Activated CD4-positive, alpha-beta T cell treated with anti-CD3 and anti-CD28 coated beads, Interleukin-2, Interleukin-6, amounts not matched to agents 100 ng/mL and 50 ng/mL, durations not matched to agents 16 hours and 8 hours (primary cell): ENCODE measurements at regions not wholly inside any gene's neighbourhood (a gene's known extent, or its start where the extent isn't known, plus 50 kb on each side); places are given as distances from the start of the nearest gene placed in this dataset.

Experiments used
- DNase-seq: peaks from one replicate; pipeline ENCODE4 v3.0.0-alpha.2; 2020

DNA sequence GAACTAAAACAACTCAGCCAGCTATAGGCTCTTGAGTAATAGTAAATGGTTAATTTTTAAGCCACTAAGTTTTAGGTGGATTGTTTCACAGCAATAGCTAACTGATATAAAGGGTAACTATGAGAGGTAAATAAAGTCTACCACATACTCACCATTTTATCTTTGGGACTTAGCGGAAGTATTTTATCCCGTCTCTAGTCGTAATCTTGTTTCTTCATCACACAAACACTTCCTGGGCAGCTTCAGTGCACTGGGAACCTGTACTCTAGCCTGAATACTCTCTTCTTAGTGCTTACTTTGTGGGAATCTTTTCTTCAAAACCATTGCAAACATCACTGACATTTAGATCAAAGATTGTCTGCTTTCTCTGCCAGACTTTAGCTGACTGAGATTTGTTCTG, 360.5 kb downstream of the EPHA4 start:
- DNase-seq, result no peak

DNA sequence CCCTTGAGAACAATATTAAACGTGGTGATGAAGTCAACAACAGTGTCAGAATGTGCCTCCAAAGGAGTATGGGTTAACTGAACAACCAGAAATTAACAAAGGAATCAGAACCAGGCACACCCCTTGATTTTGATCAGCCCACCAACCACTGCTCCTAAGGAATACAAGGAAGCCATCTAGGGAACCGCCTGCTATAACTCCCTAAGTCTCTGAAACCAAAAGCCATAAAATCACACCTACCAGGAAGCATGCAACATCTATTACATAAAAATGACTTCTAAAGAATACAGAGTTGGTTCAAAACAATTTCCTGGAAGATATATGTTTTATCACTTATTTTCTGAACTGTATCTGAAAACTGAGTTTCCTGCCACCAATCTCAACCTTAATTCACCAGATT, 360.0 kb downstream of the EPHA4 start:
- DNase-seq, result no peak

DNA sequence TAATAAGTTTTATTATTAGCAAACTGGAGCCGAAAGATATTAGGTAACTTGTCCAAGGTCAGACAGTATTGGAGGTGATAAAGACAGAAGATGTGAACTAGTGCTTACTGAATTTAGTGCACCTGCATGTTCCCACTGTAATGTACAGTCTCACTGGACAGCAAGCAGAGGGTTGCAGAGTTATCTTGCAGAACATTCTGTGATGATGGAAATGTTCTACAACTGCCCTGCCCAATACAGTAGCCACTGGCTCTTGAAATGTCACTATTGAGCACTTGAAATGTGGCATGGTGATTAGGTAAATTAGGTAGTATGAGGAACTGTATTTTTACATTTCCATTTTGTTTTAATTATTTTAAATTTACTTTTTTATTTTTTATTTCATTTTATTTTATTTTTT, 356.6 kb downstream of the EPHA4 start:
- DNase-seq, result no peak

DNA sequence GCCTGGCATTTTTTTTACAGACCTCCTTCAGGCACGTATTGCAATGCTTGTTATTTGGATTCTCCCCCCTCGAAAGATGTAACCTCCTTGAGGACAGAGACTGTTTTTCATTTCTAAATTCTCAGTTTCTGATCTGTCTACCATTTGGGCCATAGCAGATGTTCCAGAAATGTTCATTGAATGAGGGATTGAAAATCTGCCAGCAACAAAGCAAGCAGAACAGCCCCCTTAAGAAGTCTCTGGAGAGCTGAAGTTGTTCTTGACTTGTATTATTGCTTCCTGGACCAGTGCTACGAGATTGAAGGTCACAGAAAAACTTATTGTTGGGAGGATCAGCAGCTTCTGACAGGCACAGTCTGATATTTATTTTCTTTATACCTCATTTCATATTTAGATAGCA, 355.5 kb downstream of the EPHA4 start:
- DNase-seq, result no peak

DNA sequence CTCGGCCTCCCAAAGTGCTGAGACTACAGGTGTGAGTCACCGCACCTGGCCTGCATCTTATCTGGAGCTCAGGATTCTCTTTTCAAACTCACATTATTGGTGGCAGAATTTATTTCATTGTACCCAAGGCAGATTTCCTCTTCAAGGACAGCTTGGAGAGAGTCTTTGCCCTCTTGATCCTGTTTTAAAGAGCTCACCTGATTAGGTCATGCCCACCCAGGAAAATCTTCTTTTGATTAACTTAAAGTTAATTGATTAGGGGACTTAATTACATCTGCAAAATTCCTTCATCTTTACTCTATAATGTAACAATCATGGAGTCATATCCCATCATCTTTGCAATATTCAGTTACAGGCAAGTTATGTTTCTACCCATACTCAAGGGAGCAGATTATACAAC, 346.4 kb downstream of the EPHA4 start:
- DNase-seq, result no peak

DNA sequence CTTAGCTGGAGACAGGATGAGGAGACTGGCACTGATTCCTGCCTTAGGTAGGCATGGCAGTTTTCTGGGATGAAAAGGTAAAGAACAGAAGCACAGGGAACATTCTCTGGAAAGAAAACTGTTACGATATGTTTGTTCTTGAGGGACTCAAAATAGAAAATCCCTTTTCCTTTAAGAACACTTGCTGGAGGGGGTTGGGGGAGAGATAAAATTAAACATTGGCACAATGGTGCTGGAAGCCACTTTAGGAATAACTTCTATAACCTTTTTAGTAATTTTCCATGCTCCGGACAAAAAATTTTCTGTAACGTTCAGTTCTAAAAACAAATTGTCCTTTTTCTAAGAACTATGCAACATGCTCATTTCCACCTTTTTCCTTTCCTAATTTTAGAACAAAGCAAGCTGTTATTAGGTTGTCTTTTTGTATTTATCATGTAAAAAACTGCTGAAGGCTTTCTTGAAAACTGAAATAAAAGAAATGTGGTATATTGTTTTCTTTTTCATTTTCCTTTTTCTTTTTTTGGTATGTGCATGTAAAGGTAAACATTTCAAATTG, 343.8 kb downstream of the EPHA4 start:
- no peak for DNase-seq

DNA sequence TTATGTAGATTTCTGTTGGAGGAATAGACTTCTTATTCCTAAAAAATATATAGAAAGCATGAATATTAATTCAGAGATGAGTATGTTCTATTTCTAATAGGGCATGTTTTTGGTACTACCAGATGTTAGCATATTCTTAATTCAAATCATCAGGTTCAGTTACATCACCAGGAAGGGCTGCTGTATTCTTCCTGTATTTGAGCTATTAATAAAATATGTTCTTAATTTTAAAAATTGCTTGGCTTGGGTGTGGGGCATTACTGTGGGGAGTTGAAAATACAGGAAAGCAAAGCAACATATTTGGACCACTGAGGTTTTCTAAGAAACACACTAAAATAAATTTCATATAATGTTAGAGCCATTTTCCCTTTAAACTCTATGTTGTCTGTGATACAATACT, 343.0 kb downstream of the EPHA4 start:
- DNase-seq, result no peak

DNA sequence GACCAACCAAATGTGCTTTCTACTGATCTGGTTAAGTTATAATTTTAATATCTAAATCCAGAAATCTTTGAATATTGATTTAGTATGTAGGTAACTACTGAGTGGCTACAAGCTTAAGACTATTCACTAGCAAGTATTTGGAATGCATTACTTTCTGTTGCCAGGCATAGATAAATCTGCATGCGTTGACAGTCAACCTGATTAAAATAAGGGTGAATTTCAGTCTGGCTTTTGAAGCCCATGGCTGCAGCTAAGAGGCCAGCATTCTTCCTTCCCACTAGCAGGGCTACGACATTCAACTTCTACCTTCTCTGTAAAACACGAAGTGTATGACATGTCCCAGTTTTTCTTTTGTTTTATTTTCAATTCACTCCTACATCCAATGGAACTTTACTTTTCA, 340.6 kb downstream of the EPHA4 start:
- DNase-seq, result no peak

DNA sequence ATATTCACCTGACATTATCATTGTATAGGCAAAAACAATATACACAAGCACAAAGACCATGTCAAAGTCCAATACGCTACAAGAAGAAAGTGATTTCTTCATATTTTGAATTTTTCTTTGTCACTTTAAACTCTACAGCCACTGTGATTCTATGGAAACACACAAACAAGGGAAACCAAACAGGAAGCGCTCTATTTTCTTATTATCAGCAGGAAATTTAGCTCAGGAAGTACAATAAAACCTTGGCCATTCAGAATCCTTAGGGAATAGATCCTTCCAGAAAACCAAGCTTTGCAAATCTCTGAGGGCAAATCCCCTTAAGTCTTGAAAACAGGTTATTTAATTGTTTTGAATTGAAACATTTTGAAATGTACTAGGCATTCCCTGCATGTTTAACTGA, 336.2 kb downstream of the EPHA4 start:
- no peak for DNase-seq

DNA sequence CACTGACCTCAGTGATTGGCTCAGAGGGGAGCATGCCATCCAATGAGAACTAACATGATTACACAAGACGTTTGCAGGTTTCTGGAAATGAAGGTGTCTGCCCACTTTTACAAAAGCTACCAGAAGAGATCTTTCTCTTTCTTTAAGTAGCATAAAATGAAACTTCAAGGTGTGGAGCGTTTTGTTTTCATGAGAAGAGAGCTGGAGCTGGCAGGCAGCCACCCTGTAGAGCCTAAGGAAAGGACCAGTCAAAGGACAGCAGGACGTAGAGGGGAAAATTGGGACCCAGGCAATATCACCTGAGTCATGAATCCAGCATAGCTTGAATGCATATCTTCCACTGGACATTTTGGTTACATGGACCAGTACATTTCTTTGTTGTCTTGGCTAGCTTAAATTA, 331.0 kb downstream of the EPHA4 start:
- no peak for DNase-seq

DNA sequence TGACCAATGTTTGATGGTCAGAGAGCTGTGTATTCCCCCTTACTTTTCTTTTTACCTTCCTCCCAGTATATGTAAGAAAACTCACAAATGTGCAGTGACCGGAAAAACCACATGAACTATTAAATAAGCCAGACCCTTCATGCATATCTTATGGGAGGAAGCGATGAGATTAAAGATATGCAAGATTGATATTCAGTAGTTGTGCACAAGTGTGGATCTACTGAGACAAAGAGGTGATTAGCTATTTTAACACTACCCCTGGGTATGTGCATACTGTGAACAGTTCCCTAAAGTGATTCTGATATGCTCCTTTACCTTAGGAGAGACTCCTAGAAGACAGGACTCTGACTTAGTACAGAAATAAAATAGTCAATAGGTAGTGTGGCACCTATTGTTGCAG, 328.3 kb downstream of the EPHA4 start:
- no peak for DNase-seq

DNA sequence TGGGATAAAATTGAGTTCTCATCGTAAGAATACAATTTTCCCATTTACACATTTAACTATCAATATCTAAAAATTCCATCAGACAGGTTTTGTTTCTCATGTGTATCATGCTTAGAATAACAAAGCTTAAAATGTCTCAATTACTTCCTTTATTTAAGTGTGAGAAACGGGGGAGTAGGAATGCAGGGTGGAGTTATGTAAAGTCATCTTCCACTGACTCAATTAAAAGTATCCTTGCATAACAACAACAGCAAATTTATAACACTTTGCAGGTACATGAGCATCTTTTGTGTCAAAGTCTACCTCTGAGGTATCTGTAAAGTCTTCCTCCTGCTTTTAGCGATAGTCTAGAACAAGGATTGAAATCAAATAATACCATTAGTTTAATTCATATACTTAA, 327.1 kb downstream of the EPHA4 start:
- DNase-seq, result no peak

DNA sequence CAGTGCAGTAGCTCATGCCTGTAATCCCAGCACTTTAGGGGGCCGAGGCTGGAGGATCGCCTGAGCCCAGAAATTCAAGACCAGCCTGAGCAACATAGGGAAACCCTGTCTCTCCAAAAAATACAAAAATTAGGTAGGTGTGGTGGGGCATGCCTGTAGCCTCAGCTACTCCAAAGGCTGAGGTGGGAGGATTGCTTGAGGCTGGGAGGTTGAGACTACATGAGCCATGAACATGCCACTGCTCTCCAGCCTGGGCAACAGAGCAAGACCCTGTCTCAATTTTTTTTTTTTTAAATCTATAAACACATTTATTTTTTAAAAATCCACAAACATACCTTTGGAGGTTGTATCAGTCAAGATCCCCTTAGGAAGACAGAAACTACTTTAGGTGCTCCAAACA, 326.3 kb downstream of the EPHA4 start:
- DNase-seq, result no peak

DNA sequence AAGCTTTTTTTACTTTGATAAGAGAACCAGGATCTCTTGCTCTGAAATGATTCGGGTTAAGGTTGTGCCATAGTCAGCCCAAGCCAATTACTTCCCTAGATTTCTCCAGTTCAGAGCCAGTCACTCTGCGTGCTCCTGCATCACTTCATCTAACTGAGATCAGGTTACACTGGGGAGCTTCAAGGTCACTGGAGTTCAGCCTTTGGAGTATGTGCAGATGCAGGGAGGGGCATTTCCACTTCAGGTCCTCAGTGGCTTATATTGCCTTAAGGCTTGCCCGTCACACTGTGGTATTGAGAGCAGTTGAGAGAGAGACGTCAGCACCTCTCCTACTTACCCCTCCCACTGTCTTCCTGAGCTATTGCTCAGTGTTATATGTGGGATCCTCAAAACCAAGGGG, 317.8 kb downstream of the EPHA4 start:
- no peak for DNase-seq

DNA sequence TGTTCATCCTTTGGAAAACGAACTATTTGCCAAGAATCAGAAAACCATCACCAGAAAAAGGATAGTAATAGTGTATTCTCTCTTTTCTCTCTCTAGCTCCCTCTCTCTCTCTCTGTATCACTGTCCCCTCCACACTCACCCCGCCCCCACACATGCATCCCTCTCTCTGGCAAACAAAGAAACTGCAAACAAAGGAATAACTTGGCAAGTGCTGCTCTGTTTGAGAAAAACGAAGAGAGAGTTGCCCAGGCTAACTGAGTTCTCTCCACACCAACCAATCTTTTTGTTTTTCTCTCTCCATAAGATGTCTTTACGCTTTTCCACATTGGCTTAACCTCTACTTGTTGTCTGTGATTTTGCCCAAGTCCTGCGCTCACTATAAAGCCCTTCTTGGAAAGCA, 316.2 kb downstream of the EPHA4 start:
- no peak for DNase-seq

DNA sequence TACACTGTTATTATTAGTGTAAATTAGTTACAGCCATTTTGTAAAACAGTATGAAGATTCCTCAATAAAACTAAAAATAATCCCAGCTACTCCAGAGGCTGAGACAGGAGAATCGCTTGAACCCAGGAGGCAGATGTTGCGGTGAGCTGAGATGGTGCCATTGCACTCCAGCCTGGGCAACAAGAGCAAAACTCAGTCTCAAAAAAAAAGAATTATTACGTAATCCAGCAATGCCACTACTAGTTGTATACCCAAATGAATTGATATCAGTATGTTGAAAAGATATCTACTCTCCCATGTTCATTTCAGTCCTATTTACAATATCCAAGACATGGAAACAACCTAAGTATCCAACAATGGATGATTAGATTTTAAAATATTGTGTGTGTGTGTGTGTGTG, 313.6 kb downstream of the EPHA4 start:
- no peak for DNase-seq

DNA sequence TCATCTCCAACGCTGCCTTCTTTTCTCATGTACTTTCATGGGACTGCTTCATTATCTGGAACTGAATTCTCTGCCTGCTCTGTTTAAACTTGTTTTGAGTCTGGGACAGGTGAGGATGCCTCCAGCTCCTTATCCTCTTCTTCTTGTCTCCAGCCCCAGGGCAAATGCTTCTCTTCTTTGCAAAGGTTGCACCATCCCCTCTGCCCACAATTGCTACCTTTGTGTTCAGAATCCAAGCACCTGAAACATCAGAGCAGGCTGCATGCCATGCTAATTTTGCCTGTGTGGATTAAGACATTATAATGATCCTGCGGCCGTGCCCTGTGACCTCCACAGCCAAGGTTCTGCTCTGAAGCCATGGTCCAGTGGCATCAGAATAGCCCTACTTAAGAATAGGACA, 309.5 kb downstream of the EPHA4 start:
- DNase-seq, result no peak

DNA sequence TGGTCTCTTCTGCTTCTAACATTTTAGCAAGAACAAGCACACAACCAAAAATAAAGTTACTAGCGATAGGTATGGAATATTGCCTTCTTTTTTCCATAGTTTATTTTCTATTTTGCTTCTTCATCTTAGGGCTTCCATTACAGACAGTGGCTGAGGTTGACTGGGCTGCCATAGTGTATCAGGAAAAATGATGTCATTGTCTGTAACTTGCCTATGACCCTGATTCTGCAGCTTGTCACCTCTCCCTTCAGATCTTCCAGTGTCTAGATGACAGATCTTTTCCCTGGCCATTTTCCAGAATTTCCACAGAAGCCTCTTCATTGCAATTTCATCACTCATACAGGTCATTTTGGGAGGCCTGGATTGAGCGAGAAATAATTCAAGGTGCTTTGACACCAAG, 308.5 kb downstream of the EPHA4 start:
- no peak for DNase-seq

DNA sequence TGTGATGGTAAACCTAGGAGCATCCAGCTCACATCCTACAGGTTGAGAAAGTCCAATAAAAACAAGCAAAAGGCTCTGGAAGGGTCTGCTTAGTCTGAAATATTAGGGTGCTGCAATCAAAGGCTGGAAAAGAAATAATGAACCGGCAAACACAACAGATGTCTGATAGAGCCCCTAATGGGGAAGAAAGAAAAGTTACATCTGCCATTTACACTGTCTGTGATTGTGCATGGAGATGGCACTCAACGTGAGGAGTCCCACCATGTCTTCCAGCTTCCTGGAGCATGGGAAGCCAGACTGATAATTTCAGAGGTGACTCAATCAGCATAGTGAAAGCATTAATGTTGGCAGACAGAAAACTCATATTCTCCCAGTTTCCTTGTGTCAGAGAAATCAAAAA, 307.8 kb downstream of the EPHA4 start:
- no peak for DNase-seq

DNA sequence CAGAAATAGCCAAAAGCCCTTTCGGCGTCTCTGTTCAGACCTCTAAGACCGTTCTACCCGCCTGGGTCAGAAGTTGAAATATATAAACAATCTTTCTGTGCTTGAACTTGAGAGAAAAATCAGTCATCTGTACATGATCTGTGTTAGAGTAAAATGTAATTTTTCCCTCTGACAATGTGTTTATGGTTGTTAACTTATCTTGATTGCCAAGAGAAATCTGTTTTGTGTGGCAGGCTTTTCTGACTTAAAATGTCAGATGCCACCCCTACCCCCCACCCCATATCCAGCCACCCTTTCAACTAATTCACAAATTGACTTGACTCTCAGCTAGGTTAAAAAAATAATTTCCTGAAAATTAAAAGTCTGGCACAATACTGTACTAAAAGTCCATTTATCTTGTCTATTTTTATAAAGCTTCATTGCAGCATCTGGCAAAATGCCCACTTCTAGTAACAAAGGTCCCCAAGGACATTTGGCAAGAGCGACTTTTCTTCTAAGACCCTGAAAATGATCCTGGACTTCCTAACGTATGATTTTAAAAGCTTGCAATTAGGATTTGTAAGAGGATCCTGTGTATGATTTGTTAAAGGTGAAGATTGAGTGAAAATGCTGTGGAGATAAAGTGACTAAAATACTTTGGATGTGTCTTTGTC, 304.2 kb downstream of the EPHA4 start:
- DNase-seq, result no peak

DNA sequence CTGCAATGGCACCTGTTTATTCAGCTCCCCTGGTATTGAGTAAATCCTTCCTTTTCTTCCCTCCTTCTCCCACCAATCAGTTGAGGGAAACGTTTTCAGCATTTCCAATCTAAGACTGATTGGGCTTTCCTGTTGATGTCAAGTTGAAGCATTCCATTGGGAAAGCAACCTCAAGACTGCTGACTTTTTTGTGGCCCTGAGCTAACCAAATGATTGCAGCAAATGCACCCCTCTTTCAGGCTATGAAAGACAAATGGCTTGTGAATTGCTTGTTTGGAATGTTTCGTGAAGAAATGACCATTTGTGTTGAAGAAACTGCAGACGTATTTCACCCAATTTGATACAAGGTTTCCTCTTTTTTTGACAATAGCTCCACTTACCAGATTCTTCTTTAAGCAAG, 303.5 kb downstream of the EPHA4 start:
- DNase-seq, result no peak

DNA sequence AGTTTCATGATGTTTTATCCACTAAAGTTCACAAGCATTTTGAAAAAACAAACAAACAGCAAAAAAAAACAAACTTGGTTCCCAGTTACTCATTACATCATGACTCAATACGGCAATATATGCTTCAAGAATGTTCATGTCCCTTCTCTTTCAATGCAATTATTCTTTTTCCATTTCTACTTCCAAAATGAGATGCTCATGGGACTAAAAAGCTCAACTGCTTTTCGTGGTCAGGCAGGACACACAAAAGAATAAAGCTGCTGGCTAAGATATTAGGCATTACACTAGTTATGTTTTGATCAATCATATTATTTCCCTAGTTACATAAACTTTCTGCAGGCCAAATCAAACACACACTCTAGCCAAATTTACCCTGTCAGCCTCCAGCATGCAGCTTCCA, 301.3 kb downstream of the EPHA4 start:
- DNase-seq, result no peak

DNA sequence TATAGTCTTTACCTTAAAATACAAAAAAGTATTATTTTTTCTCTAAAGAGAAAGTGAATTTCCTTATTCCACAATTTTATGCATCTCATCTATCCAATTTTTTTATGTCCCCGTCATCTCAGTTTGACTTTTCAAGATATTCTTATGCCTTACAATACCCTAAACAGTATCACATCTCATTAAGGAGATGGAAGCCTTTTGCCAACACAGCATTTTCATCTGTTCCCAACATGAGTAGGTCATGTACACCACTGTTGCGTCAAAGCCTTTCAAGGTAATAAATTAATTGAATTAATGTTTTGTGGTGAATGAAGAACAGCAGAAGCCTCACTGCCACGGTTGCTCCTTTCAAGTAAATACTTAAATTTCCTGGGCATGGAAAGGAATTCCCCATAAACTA, 299.4 kb downstream of the EPHA4 start:
- DNase-seq, result no peak

DNA sequence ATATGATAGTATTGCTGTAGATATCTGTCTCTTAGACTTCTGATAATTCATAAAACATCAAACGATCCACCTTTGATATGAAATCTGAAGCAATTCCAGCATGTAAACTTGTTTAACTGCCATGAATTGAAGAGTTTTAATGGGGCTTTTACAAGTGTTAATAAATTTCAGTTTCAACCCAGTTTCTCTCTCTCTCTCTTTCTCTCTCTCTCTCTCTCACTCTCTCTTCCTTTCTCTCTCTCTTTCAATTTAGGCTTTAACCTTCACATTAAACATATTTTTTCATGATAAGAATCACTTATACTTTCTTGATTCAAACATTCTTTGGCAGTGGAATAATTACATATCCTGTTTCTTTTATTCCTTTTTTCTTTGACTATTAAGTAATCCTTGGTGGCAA, 296.1 kb downstream of the EPHA4 start:
- no peak for DNase-seq

DNA sequence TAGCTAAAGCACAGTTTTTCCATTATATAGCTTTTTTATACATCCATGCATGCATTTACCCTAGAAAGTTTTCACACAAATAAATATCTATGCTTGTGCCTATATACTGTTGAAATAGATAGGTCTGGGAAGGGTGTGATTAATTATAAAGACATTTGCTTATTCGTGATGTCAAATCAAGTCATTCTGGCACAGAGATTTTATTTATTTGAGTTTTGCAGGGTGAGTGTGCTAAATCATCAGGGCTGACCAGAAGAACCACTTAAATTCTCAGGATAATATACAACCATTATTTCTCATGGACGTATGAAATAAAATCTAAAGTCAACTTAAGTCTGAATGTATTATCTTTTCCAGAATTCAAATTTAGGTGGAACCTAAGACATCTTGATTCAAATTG, 295.5 kb downstream of the EPHA4 start:
- no peak for DNase-seq

DNA sequence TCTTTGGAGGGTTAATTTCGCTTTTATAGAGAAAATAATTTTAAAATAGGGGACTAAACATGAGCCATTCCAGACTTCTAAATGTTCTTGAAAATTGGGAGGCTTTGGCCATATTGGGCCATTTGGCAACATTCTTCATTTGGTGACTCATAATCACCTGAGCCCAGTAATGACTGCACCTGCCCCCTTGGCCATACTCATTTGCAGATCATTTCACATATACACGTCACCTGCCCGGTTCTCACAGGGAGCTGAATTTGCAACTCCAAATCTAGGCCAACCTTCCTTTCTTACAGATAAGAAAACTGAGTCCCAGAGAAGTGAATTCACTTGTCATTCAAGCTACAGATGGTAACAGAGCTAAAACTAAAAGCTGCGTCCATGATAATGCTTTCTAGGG, 289.7 kb downstream of the EPHA4 start:
- no peak for DNase-seq
